ENCODE measurements at regions not wholly inside any gene's neighbourhood (a gene's known extent, or its start where the extent isn't known, plus 50 kb on each side); places are given as distances from the start of the nearest gene placed in this dataset.

GRCh38 chr5:146965761-146966659, 87.5 kb upstream of the PPP2R2B start:
- Histone ChIP-seq H3K4me3 (ENCODE audit: insufficient read depth, low read depth, low read length) (no peak overlapping the region), H3K27ac (ENCODE audit: insufficient read depth, low read depth, low read length, poor library complexity, severe bottlenecking) (no peak overlapping the region), H3K36me3 (ENCODE audit: control insufficient read depth, insufficient read depth, low read length) (no peaks in the 10 kb centered on the region), H3K27me3 (ENCODE audit: control insufficient read depth, insufficient read depth, low read length, poor library complexity, severe bottlenecking) (no peaks in the 10 kb centered on the region), H3K4me1 (ENCODE audit: control insufficient read depth, insufficient read depth, low read length) (no peaks in the 10 kb centered on the region), H3K9me3 (ENCODE audit: control insufficient read depth, low read length) (no peaks in the 10 kb centered on the region)
- 49 to 53% methylated on average over 15 of the region's 15 CpGs for WGBS, 2 experiments

GRCh38 chr5:146967646-146968045, 89.1 kb upstream of the PPP2R2B start:
- no peaks in the 10 kb centered on the region for H3K27me3 ChIP-seq (ENCODE audit: control insufficient read depth, insufficient read depth, low read length, poor library complexity, severe bottlenecking)
- no peaks in the 10 kb centered on the region for H3K9me3 ChIP-seq (ENCODE audit: control insufficient read depth, low read length)
- H3K27ac ChIP-seq (ENCODE audit: insufficient read depth, low read depth, low read length, poor library complexity, severe bottlenecking): no peak overlapping the region
- H3K4me3 ChIP-seq (ENCODE audit: insufficient read depth, low read depth, low read length): no peak overlapping the region
- 73 to 87% methylated on average over 5 of the region's 5 CpGs for WGBS, 2 experiments
- H3K4me1 ChIP-seq (ENCODE audit: control insufficient read depth, insufficient read depth, low read length): no peaks in the 10 kb centered on the region
- no peaks in the 10 kb centered on the region for H3K36me3 ChIP-seq (ENCODE audit: control insufficient read depth, insufficient read depth, low read length)

GRCh38 chr5:146971401-146971800, 92.8 kb upstream of the PPP2R2B start:
- Histone ChIP-seq H3K9me3 (ENCODE audit: control insufficient read depth, low read length) (no peaks in the 10 kb centered on the region), H3K27me3 (ENCODE audit: control insufficient read depth, insufficient read depth, low read length, poor library complexity, severe bottlenecking) (no peaks in the 10 kb centered on the region), H3K27ac (ENCODE audit: insufficient read depth, low read depth, low read length, poor library complexity, severe bottlenecking) (no peak overlapping the region), H3K4me3 (ENCODE audit: insufficient read depth, low read depth, low read length) (no peak overlapping the region), H3K4me1 (ENCODE audit: control insufficient read depth, insufficient read depth, low read length) (no peaks in the 10 kb centered on the region), H3K36me3 (ENCODE audit: control insufficient read depth, insufficient read depth, low read length) (no peaks in the 10 kb centered on the region)
- WGBS, 2 experiments: 87 to 100% methylated on average over 2 of the region's 2 CpGs

- Histone ChIP-seq H3K27me3 (ENCODE audit: control insufficient read depth, insufficient read depth, low read length, poor library complexity, severe bottlenecking) (no peaks in the 10 kb centered on the region), H3K4me3 (ENCODE audit: insufficient read depth, low read depth, low read length) (no peak overlapping the region), H3K4me1 (ENCODE audit: control insufficient read depth, insufficient read depth, low read length) (no peaks in the 10 kb centered on the region), H3K9me3 (ENCODE audit: control insufficient read depth, low read length) (no peaks in the 10 kb centered on the region), H3K36me3 (ENCODE audit: control insufficient read depth, insufficient read depth, low read length) (no peaks in the 10 kb centered on the region), H3K27ac (ENCODE audit: insufficient read depth, low read depth, low read length, poor library complexity, severe bottlenecking) (no peak overlapping the region)
- WGBS, 2 experiments: no CpG with 5 or more reads among the region's 1 CpG
Measured at GRCh38 chr5:146986469-146986868, 107.9 kb upstream of the PPP2R2B start.

- H3K36me3 ChIP-seq (ENCODE audit: control insufficient read depth, insufficient read depth, low read length): no peaks in the 10 kb centered on the region
- H3K27me3 ChIP-seq (ENCODE audit: control insufficient read depth, insufficient read depth, low read length, poor library complexity, severe bottlenecking): no peaks in the 10 kb centered on the region
- no peak overlapping the region for H3K27ac ChIP-seq (ENCODE audit: insufficient read depth, low read depth, low read length, poor library complexity, severe bottlenecking)
- no peaks in the 10 kb centered on the region for H3K9me3 ChIP-seq (ENCODE audit: control insufficient read depth, low read length)
- peaks cover 3% of the 10 kb centered on the region for H3K4me1 ChIP-seq (ENCODE audit: control insufficient read depth, insufficient read depth, low read length)
- no peak overlapping the region for H3K4me3 ChIP-seq (ENCODE audit: insufficient read depth, low read depth, low read length)
- WGBS, 2 experiments: 87 to 90% methylated on average over 4 of the region's 4 CpGs
Measured at GRCh38 chr5:146993876-146994530, 115.4 kb upstream of the PPP2R2B start.

- Histone ChIP-seq H3K27ac (ENCODE audit: insufficient read depth, low read depth, low read length, poor library complexity, severe bottlenecking) (no peak overlapping the region), H3K4me3 (ENCODE audit: insufficient read depth, low read depth, low read length) (no peak overlapping the region), H3K4me1 (ENCODE audit: control insufficient read depth, insufficient read depth, low read length) (peaks cover 3% of the 10 kb centered on the region), H3K36me3 (ENCODE audit: control insufficient read depth, insufficient read depth, low read length) (no peaks in the 10 kb centered on the region), H3K27me3 (ENCODE audit: control insufficient read depth, insufficient read depth, low read length, poor library complexity, severe bottlenecking) (no peaks in the 10 kb centered on the region), H3K9me3 (ENCODE audit: control insufficient read depth, low read length) (no peaks in the 10 kb centered on the region)
- WGBS, 2 experiments: 97 to 98% methylated on average over 1 of the region's 1 CpG
Measured at GRCh38 chr5:146995878-146996277, 117.3 kb upstream of the PPP2R2B start.

GRCh38 chr5:147015405-147015804, 136.8 kb upstream of the PPP2R2B start:
- Histone ChIP-seq H3K27ac (ENCODE audit: insufficient read depth, low read depth, low read length, poor library complexity, severe bottlenecking) (no peak overlapping the region), H3K27me3 (ENCODE audit: control insufficient read depth, insufficient read depth, low read length, poor library complexity, severe bottlenecking) (no peaks in the 10 kb centered on the region), H3K4me1 (ENCODE audit: control insufficient read depth, insufficient read depth, low read length) (no peaks in the 10 kb centered on the region), H3K9me3 (ENCODE audit: control insufficient read depth, low read length) (no peaks in the 10 kb centered on the region), H3K36me3 (ENCODE audit: control insufficient read depth, insufficient read depth, low read length) (no peaks in the 10 kb centered on the region), H3K4me3 (ENCODE audit: insufficient read depth, low read depth, low read length) (no peak overlapping the region)
- 93 to 96% methylated on average over 2 of the region's 3 CpGs for WGBS, 2 experiments

- Histone ChIP-seq H3K4me3 (ENCODE audit: insufficient read depth, low read depth, low read length) (no peak overlapping the region), H3K9me3 (ENCODE audit: control insufficient read depth, low read length) (no peaks in the 10 kb centered on the region), H3K27ac (ENCODE audit: insufficient read depth, low read depth, low read length, poor library complexity, severe bottlenecking) (no peak overlapping the region), H3K4me1 (ENCODE audit: control insufficient read depth, insufficient read depth, low read length) (no peaks in the 10 kb centered on the region), H3K36me3 (ENCODE audit: control insufficient read depth, insufficient read depth, low read length) (no peaks in the 10 kb centered on the region), H3K27me3 (ENCODE audit: control insufficient read depth, insufficient read depth, low read length, poor library complexity, severe bottlenecking) (no peaks in the 10 kb centered on the region)
- WGBS, 2 experiments: 76 to 82% methylated on average over 3 of the region's 3 CpGs
Measured at GRCh38 chr5:147017191-147017590, 138.6 kb upstream of the PPP2R2B start.

- Histone ChIP-seq H3K9me3 (ENCODE audit: control insufficient read depth, low read length) (no peaks in the 10 kb centered on the region), H3K27ac (ENCODE audit: insufficient read depth, low read depth, low read length, poor library complexity, severe bottlenecking) (no peak overlapping the region), H3K4me3 (ENCODE audit: insufficient read depth, low read depth, low read length) (no peak overlapping the region), H3K4me1 (ENCODE audit: control insufficient read depth, insufficient read depth, low read length) (no peaks in the 10 kb centered on the region), H3K27me3 (ENCODE audit: control insufficient read depth, insufficient read depth, low read length, poor library complexity, severe bottlenecking) (no peaks in the 10 kb centered on the region), H3K36me3 (ENCODE audit: control insufficient read depth, insufficient read depth, low read length) (no peaks in the 10 kb centered on the region)
Measured at GRCh38 chr5:147017621-147018020, 139.1 kb upstream of the PPP2R2B start.

GRCh38 chr5:147018812-147019211, 140.3 kb upstream of the PPP2R2B start:
- WGBS, 2 experiments: 85 to 91% methylated on average over 1 of the region's 1 CpG
- H3K27ac ChIP-seq (ENCODE audit: insufficient read depth, low read depth, low read length, poor library complexity, severe bottlenecking): no peak overlapping the region
- no peaks in the 10 kb centered on the region for H3K36me3 ChIP-seq (ENCODE audit: control insufficient read depth, insufficient read depth, low read length)
- no peaks in the 10 kb centered on the region for H3K9me3 ChIP-seq (ENCODE audit: control insufficient read depth, low read length)
- no peaks in the 10 kb centered on the region for H3K27me3 ChIP-seq (ENCODE audit: control insufficient read depth, insufficient read depth, low read length, poor library complexity, severe bottlenecking)
- H3K4me1 ChIP-seq (ENCODE audit: control insufficient read depth, insufficient read depth, low read length): no peaks in the 10 kb centered on the region
- no peak overlapping the region for H3K4me3 ChIP-seq (ENCODE audit: insufficient read depth, low read depth, low read length)

Measured in ectodermal cell (in vitro differentiated cells).